B cell (primary cell): ENCODE measurements at regions not wholly inside any gene's neighbourhood (a gene's known extent, or its start where the extent isn't known, plus 50 kb on each side); places are given as distances from the start of the nearest gene placed in this dataset.

ENCODE experiments used
- ATAC-seq: fragments of 200-7000 bp; cut with Tn5 transposase; one replicate; pipeline ENCODE4 v1.10.0; 2021; ENCODE audit warnings: low read depth, mild to moderate bottlenecking, moderate number of reproducible peaks, moderate library complexity
- CTCF ChIA-PET: fragments of 350-600 bp; sonication (Branson Sonifier 250); formaldehyde crosslinking; loops from one replicate; lab custom pipeline; 2021; ENCODE audit warnings: antibody characterized with exemption, inconsistent platforms; lab: Charles Lee
- POLR2A ChIA-PET: fragments of 350-600 bp; sonication (Branson Sonifier 250); formaldehyde crosslinking; loops from one replicate; lab custom pipeline; 2021; ENCODE audit warnings: antibody characterized with exemption; lab: Charles Lee
- DNase-seq: peaks from one replicate; pipeline ENCODE4 v3.0.0; 2013
- H2AFZ ChIP-seq: 2 replicates; pipeline ENCODE4 v1.6.1; 2012; ENCODE audit warnings: mild to moderate bottlenecking, low read depth, low read length; ENCODE audit not compliant: insufficient read depth, poor library complexity, severe bottlenecking
- H3K27ac ChIP-seq, 2 donors: 1 replicate in 1 of 2; 2 replicates in 1 of 2; pipeline ENCODE4 v1.5.1; 2012 to 2013; ENCODE audit warnings: low read length in 2 of 2, mild to moderate bottlenecking in 2 of 2, moderate library complexity in 1 of 2
- H3K27me3 ChIP-seq, 4 experiments: fragments of 200-600 bp in 1 of 4; sonication (generic) in 1 of 4; replicated peaks in 1 of 4; 1 replicate in 2 of 4; 2 replicates in 2 of 4; pipeline versions ENCODE4 v1.6.1 to v1.7.0; 2013 to 2016; ENCODE audit warnings: low read length in 3 of 4, mild to moderate bottlenecking in 2 of 4, mixed read lengths in 1 of 4, moderate library complexity in 1 of 4; ENCODE audit not compliant: insufficient read depth in 4 of 4, control insufficient read depth in 3 of 4; ENCODE audit errors: control extremely low read depth in 1 of 4
- H3K36me3 ChIP-seq, 2 experiments: replicated peaks in 1 of 2; 1 replicate in 1 of 2; 2 replicates in 1 of 2; pipeline versions ENCODE4 v1.6.1 to v1.7.1; 2013; ENCODE audit warnings: low read length in 1 of 2; ENCODE audit not compliant: insufficient read depth in 2 of 2, control insufficient read depth in 1 of 2; ENCODE audit errors: control extremely low read depth in 1 of 2, extremely low read depth in 1 of 2
- H3K4me1 ChIP-seq, 2 donors: fragments of 200-600 bp in 1 of 2; sonication (generic) in 1 of 2; 1 replicate in 1 of 2; 2 replicates in 1 of 2; pipeline versions ENCODE4 v1.5.1 to v1.6.1; 2013 to 2017; ENCODE audit warnings: low read length in 2 of 2; ENCODE audit not compliant: control insufficient read depth in 2 of 2, insufficient read depth in 2 of 2
- H3K4me2 ChIP-seq: replicated peaks from 2 replicates; pipeline ENCODE3; 2012; ENCODE audit warnings: mild to moderate bottlenecking, low read depth, low read length; ENCODE audit not compliant: poor library complexity, severe bottlenecking
- H3K4me3 ChIP-seq, 5 experiments: fragments of 200-600 bp in 1 of 5; sonication (generic) in 1 of 5; 1 replicate in 3 of 5; 2 replicates in 2 of 5; pipeline versions ENCODE4 v1.5.1 to v1.7.0; 2011 to 2016; ENCODE audit warnings: low read length in 4 of 5, mild to moderate bottlenecking in 4 of 5, low read depth in 2 of 5, control low read depth in 1 of 5, moderate library complexity in 1 of 5; ENCODE audit not compliant: insufficient read depth in 1 of 5; ENCODE audit errors: control extremely low read depth in 1 of 5, extremely low read depth in 1 of 5
- H3K79me2 ChIP-seq: fragments of 200-600 bp; sonication (generic); one replicate; pipeline ENCODE4 v1.6.0; 2016; ENCODE audit warnings: low read length; ENCODE audit not compliant: control insufficient read depth, insufficient read depth
- H3K9ac ChIP-seq: fragments of 200-600 bp; sonication (generic); 2 replicates; pipeline ENCODE4 v1.6.1; 2017; ENCODE audit warnings: mild to moderate bottlenecking, low read length, moderate library complexity
- H3K9me3 ChIP-seq, 3 donors: one replicate each; pipeline versions ENCODE4 v1.6.1 to v1.7.1; 2013; ENCODE audit warnings: low read length in 2 of 3; ENCODE audit not compliant: control insufficient read depth in 2 of 3, insufficient read depth in 1 of 3; ENCODE audit errors: control extremely low read depth in 1 of 3
- H4K20me1 ChIP-seq: 2 replicates; pipeline ENCODE4 v1.6.0; 2012; ENCODE audit warnings: mild to moderate bottlenecking, low read length; ENCODE audit not compliant: insufficient read depth, control insufficient read depth, poor library complexity, severe bottlenecking
- H3K27ac Mint-ChIP-seq: one replicate; pipeline ENCODE4 v1.8.0; 2021; ENCODE audit warnings: mixed read lengths
- H3K27me3 Mint-ChIP-seq: one replicate; pipeline ENCODE4 v1.8.0; 2021; ENCODE audit warnings: mixed read lengths
- H3K4me1 Mint-ChIP-seq: one replicate; pipeline ENCODE4 v1.8.0; 2021; ENCODE audit warnings: mixed read lengths
- H3K4me3 Mint-ChIP-seq: one replicate; pipeline ENCODE4 v1.8.0; 2021; ENCODE audit warnings: mixed read lengths
- H3K9me3 Mint-ChIP-seq: one replicate; pipeline ENCODE4 v1.8.0; 2022; ENCODE audit warnings: mixed read lengths; ENCODE audit not compliant: insufficient read depth
- EZH2 ChIP-seq: IDR thresholded peaks from 2 replicates; pipeline ENCODE4 v1.6.1; 2012; ENCODE audit warnings: borderline replicate concordance, low read depth, mild to moderate bottlenecking, moderate library complexity, low read length; ENCODE audit not compliant: insufficient read depth, poor library complexity, severe bottlenecking
- WGBS: methylation state at CpG from one replicate; pipeline ENCODE4 v1.1.5; 2013; ENCODE audit warnings: missing lambda C conversion rate; ENCODE audit not compliant: insufficient coverage; 5-methylcytosine and 5-hydroxymethylcytosine counted together
- intact Hi-C: fragments of 100-400 bp; cut with micrococcal nuclease; formaldehyde crosslinking; loops from one replicate; pipeline ENCODE4 v1.10.0; 2022
- TF ChIP-seq, protein P1 (sequence below): fragments of 200-600 bp; IDR thresholded peaks from one replicate; pipeline ENCODE4 v1.8.0; 2022; ENCODE audit warnings: antibody characterized with exemption, mild to moderate bottlenecking

- H3K9ac ChIP-seq: no peak overlapping the region
- no peak overlapping the region for H3K27ac Mint-ChIP-seq
Measured at GRCh38 chr5:114935490-114935889, 234.2 kb downstream of the TRIM36 start.

DNA sequence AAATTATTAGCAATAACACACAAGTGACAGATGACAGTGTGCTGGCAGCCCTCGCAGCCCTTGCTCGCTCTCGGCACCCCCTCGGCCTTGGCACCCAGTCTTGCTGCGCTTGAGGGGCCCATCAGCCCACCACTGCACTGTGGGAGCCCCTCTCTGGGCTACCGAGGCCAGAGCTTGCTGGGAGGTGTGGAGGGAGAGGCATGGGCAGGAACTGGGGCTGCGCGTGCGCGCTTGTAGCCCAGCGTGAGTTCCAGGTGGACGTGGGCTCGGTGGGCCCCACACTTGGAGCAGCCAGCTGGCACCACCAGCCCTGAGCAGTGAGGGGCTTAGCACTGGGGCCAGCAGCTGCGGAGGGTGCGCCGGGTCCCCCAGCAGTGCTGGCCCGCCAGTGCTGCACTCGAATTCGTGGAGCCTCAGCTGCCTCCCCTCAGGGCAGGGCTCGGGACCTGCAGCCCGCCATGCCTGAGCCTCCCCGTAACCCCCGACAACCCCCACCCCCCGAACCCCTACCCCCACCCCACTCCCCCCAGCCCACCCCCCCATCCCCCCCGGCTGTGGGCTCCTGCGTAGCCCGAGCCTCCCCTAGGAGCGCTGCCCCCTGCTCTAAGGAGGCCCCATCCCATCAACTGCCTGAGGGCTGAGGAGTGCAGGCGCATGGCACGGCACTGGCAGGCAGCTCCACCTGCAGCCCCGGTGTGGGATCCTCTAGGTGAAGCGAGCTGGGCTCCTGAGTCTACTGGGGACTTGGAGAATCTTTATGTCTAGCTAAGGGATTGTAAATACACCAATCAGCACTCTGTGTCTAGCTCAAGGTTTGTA is 240.9 kb downstream of the TRIM36 start:
- WGBS: 97% methylated on average over 17 of the region's 32 CpGs
- H3K4me1 ChIP-seq: no peaks in the 10 kb centered on the region
- no peak overlapping the region for H3K27ac ChIP-seq
- no peak overlapping the region for H3K4me2 ChIP-seq
- no peak overlapping the region for H2AFZ ChIP-seq
- TF ChIP-seq, protein P1, sequence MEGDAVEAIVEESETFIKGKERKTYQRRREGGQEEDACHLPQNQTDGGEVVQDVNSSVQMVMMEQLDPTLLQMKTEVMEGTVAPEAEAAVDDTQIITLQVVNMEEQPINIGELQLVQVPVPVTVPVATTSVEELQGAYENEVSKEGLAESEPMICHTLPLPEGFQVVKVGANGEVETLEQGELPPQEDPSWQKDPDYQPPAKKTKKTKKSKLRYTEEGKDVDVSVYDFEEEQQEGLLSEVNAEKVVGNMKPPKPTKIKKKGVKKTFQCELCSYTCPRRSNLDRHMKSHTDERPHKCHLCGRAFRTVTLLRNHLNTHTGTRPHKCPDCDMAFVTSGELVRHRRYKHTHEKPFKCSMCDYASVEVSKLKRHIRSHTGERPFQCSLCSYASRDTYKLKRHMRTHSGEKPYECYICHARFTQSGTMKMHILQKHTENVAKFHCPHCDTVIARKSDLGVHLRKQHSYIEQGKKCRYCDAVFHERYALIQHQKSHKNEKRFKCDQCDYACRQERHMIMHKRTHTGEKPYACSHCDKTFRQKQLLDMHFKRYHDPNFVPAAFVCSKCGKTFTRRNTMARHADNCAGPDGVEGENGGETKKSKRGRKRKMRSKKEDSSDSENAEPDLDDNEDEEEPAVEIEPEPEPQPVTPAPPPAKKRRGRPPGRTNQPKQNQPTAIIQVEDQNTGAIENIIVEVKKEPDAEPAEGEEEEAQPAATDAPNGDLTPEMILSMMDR: no peak
- no peak for TF ChIP-seq EZH2
- H3K4me1 Mint-ChIP-seq: no peaks in the 10 kb centered on the region
- no peak for DNase-seq
- intact Hi-C loops: no loop called here
- H3K27me3 ChIP-seq: no peaks in the 10 kb centered on the region
- no peaks in the 10 kb centered on the region for H3K9me3 Mint-ChIP-seq
- no peaks in the 10 kb centered on the region for H3K79me2 ChIP-seq
- no peaks in the 10 kb centered on the region for H3K36me3 ChIP-seq
- no peak overlapping the region for H3K4me3 ChIP-seq
- ChIA-PET CTCF (no interaction called here), POLR2A (no interaction called here)
- no peaks in the 10 kb centered on the region for H3K27me3 Mint-ChIP-seq
- peaks cover 0 to 13% (median 0%) of the 10 kb centered on the region in 3 donors for H3K9me3 ChIP-seq
- H3K27ac Mint-ChIP-seq: no peak overlapping the region
- no peak overlapping the region for H3K9ac ChIP-seq
- H4K20me1 ChIP-seq: no peaks in the 10 kb centered on the region
- no peak for ATAC-seq
- no peak overlapping the region for H3K4me3 Mint-ChIP-seq

More at GRCh38 chr5:114935490-114935889, 234.2 kb downstream of the TRIM36 start:
- DNase-seq: no peak
- no peaks in the 10 kb centered on the region for H4K20me1 ChIP-seq
- peaks cover 0 to 23% (median 10%) of the 10 kb centered on the region in 3 donors for H3K9me3 ChIP-seq
- no peak overlapping the region for H2AFZ ChIP-seq
- POLR2A ChIA-PET: no interaction called here
- Mint-ChIP-seq H3K4me3 (no peak overlapping the region), H3K4me1 (no peaks in the 10 kb centered on the region), H3K27me3 (no peaks in the 10 kb centered on the region), H3K9me3 (peaks cover 10% of the 10 kb centered on the region)
- no peaks in the 10 kb centered on the region for H3K79me2 ChIP-seq
- H3K27ac ChIP-seq: no peak overlapping the region
- CTCF ChIA-PET: no interaction called here
- H3K4me1 ChIP-seq: no peaks in the 10 kb centered on the region
- H3K27me3 ChIP-seq: no peaks in the 10 kb centered on the region
- H3K4me3 ChIP-seq: no peak overlapping the region
- TF ChIP-seq, protein P1: no peak
- no peak for TF ChIP-seq EZH2
- H3K36me3 ChIP-seq: no peaks in the 10 kb centered on the region
- ATAC-seq: no peak
- no peak overlapping the region for H3K4me2 ChIP-seq
- intact Hi-C loops: no loop called here
